ENCODE measurements at regions not wholly inside any gene's neighbourhood (a gene's known extent, or its start where the extent isn't known, plus 50 kb on each side); places are given as distances from the start of the nearest gene placed in this dataset.

DNA sequence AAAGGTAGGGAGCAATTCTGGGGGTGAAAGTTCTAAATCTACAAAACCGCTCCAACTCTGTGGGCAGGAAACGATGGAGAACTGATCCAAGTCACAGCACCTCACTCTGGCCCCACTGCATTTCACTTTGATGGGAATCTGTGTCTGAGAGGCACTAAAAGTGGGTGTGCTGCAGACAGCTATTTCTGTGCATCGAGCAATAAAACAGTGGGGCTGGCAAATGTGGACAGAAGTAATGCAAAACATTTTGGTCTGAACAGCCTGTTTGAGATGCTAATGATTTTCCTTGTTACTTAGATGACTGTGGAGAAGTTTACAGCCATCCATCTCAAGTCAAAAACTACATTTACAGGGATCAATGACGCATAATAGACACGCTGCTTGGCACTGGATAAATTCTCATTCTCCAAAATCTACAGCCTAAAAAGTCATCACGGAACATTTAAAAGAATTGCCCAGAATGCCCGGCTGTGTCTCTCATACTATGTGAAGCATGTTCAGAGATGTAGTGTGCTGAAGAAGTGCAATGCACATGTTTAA, 1671.6 kb upstream of the TENM3 start:
- Histone ChIP-seq H3K4me3 (no peak overlapping the region), H3K27me3 (ENCODE audit: control insufficient read depth in 3 of 3, insufficient read depth in 3 of 3, low read length in 2 of 3) (no peaks in the 10 kb centered on the region), H3K9me3 (ENCODE audit: control insufficient read depth in 4 of 4, insufficient read depth in 3 of 4, low read length in 3 of 4) (peaks cover 0 to 3% (median 0%) of the 10 kb centered on the region in 4 donors), H3K27ac (ENCODE audit: low read depth in 1 of 2, low read length in 1 of 2) (no peak overlapping the region), H3K9ac (ENCODE audit: insufficient read depth in 1 of 2, low read length in 2 of 2) (no peak overlapping the region), H3K4me1 (ENCODE audit: control insufficient read depth in 5 of 5, insufficient read depth in 5 of 5, low read length in 5 of 5) (no peaks in the 10 kb centered on the region), H3K36me3 (ENCODE audit: control insufficient read depth in 4 of 4, insufficient read depth in 4 of 4, low read length in 4 of 4) (no peaks in the 10 kb centered on the region)
- TF ChIP-seq, protein P1, sequence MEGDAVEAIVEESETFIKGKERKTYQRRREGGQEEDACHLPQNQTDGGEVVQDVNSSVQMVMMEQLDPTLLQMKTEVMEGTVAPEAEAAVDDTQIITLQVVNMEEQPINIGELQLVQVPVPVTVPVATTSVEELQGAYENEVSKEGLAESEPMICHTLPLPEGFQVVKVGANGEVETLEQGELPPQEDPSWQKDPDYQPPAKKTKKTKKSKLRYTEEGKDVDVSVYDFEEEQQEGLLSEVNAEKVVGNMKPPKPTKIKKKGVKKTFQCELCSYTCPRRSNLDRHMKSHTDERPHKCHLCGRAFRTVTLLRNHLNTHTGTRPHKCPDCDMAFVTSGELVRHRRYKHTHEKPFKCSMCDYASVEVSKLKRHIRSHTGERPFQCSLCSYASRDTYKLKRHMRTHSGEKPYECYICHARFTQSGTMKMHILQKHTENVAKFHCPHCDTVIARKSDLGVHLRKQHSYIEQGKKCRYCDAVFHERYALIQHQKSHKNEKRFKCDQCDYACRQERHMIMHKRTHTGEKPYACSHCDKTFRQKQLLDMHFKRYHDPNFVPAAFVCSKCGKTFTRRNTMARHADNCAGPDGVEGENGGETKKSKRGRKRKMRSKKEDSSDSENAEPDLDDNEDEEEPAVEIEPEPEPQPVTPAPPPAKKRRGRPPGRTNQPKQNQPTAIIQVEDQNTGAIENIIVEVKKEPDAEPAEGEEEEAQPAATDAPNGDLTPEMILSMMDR (IDR thresholded peaks at IDR 0.05; ENCODE audit: control extremely low read depth, extremely low read depth): no peak
- ATAC-seq (ENCODE audit: insufficient read depth, low FRiP score) (no peak), DNase-seq (no peak)
- 84 to 91% methylated on average over 7 of the region's 7 CpGs for WGBS, 2 donors

DNA sequence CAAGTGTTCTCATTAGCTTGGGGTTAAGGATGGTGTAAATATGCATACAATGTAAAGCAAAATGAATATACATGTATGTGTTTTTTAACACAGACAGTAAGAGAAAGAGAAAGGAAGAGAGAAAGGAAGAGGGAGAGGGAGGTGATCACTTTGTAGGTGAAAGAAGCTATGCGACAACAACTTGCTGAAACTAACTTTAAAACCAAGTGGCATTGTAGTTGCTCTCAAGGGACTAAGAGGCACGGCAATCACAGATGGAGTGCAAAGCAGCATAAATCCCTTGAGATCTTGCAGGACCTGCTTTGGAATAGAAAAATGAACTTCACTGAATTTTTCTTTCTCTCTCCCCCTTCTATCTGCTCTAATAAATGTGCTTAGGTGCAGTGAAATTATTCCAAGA, 1665.0 kb upstream of the TENM3 start:
- WGBS, 2 donors: 75 to 83% methylated on average over 2 of the region's 2 CpGs
- H3K27me3 ChIP-seq (ENCODE audit: control insufficient read depth in 3 of 3, insufficient read depth in 3 of 3, low read length in 2 of 3): no peaks in the 10 kb centered on the region
- H3K9me3 ChIP-seq (ENCODE audit: control insufficient read depth in 4 of 4, insufficient read depth in 3 of 4, low read length in 3 of 4): no peaks in the 10 kb centered on the region
- TF ChIP-seq, protein P1 (IDR thresholded peaks at IDR 0.05; ENCODE audit: control extremely low read depth, extremely low read depth): no peak
- ATAC-seq (ENCODE audit: insufficient read depth, low FRiP score) (no peak), DNase-seq (no peak)
- H3K27ac ChIP-seq (ENCODE audit: low read depth in 1 of 2, low read length in 1 of 2): no peak overlapping the region
- H3K4me3 ChIP-seq: no peak overlapping the region
- H3K4me1 ChIP-seq (ENCODE audit: control insufficient read depth in 5 of 5, insufficient read depth in 5 of 5, low read length in 5 of 5): no peaks in the 10 kb centered on the region
- no peaks in the 10 kb centered on the region for H3K36me3 ChIP-seq (ENCODE audit: control insufficient read depth in 4 of 4, insufficient read depth in 4 of 4, low read length in 4 of 4)
- H3K9ac ChIP-seq (ENCODE audit: insufficient read depth in 1 of 2, low read length in 2 of 2): no peak overlapping the region

- H3K9ac ChIP-seq (ENCODE audit: insufficient read depth in 1 of 2, low read length in 2 of 2): no peak overlapping the region
- no peak overlapping the region for H3K4me3 ChIP-seq
- ATAC-seq (ENCODE audit: insufficient read depth, low FRiP score): no peak
- DNase-seq: no peak
- H3K27ac ChIP-seq (ENCODE audit: low read depth in 1 of 2, low read length in 1 of 2): no peak overlapping the region
- no peaks in the 10 kb centered on the region for H3K36me3 ChIP-seq (ENCODE audit: control insufficient read depth in 4 of 4, insufficient read depth in 4 of 4, low read length in 4 of 4)
- peaks cover 0 to 1% (median 0%) of the 10 kb centered on the region in 4 donors for H3K9me3 ChIP-seq (ENCODE audit: control insufficient read depth in 4 of 4, insufficient read depth in 3 of 4, low read length in 3 of 4)
- peaks cover 0 to 3% (median 0%) of the 10 kb centered on the region in 3 donors for H3K27me3 ChIP-seq (ENCODE audit: control insufficient read depth in 3 of 3, insufficient read depth in 3 of 3, low read length in 2 of 3)
- H3K4me1 ChIP-seq (ENCODE audit: control insufficient read depth in 5 of 5, insufficient read depth in 5 of 5, low read length in 5 of 5): no peaks in the 10 kb centered on the region
- TF ChIP-seq, protein P1 (IDR thresholded peaks at IDR 0.05; ENCODE audit: control extremely low read depth, extremely low read depth): no peak
- WGBS, 2 donors: 81 to 88% methylated on average over 4 of the region's 4 CpGs
Measured at GRCh38 chr4:180581061-180581460, 1662.1 kb upstream of the TENM3 start.

DNA sequence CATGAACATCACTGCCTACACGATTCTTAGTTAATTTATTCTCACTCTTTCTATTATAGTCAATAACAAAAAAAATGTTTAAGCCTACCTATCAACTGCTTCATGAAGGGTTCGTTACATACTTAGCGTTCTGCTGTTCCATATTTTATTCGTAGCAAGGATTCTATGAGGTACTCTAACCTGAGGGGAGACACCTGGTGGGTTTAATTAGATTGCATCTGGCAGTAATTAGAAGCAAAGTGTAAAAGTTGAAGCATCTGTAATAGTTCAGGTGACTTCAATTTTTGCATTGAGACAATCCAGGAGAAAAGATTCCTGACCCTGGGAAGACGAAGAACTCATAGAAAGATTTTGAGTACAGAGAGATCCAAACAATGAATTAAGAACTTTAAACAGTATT, 1655.8 kb upstream of the TENM3 start:
- TF ChIP-seq, protein P1 (IDR thresholded peaks at IDR 0.05; ENCODE audit: control extremely low read depth, extremely low read depth): no peak
- ATAC-seq (ENCODE audit: insufficient read depth, low FRiP score): no peak
- peaks cover 0 to 3% (median 0%) of the 10 kb centered on the region in 3 donors for H3K27me3 ChIP-seq (ENCODE audit: control insufficient read depth in 3 of 3, insufficient read depth in 3 of 3, low read length in 2 of 3)
- H3K9me3 ChIP-seq (ENCODE audit: control insufficient read depth in 4 of 4, insufficient read depth in 3 of 4, low read length in 3 of 4): peaks cover 0 to 1% (median 0%) of the 10 kb centered on the region in 4 donors
- DNase-seq: no peak
- H3K4me1 ChIP-seq (ENCODE audit: control insufficient read depth in 5 of 5, insufficient read depth in 5 of 5, low read length in 5 of 5): no peaks in the 10 kb centered on the region
- H3K4me3 ChIP-seq: no peak overlapping the region
- no peaks in the 10 kb centered on the region for H3K36me3 ChIP-seq (ENCODE audit: control insufficient read depth in 4 of 4, insufficient read depth in 4 of 4, low read length in 4 of 4)
- H3K27ac ChIP-seq (ENCODE audit: low read depth in 1 of 2, low read length in 1 of 2): no peak overlapping the region
- H3K9ac ChIP-seq (ENCODE audit: insufficient read depth in 1 of 2, low read length in 2 of 2): no peak overlapping the region
- 75 to 79% methylated on average over 5 of the region's 5 CpGs for WGBS, 2 donors
